ENCODE measurements at regions not wholly inside any gene's neighbourhood (a gene's known extent, or its start where the extent isn't known, plus 50 kb on each side); places are given as distances from the start of the nearest gene placed in this dataset.

DNA sequence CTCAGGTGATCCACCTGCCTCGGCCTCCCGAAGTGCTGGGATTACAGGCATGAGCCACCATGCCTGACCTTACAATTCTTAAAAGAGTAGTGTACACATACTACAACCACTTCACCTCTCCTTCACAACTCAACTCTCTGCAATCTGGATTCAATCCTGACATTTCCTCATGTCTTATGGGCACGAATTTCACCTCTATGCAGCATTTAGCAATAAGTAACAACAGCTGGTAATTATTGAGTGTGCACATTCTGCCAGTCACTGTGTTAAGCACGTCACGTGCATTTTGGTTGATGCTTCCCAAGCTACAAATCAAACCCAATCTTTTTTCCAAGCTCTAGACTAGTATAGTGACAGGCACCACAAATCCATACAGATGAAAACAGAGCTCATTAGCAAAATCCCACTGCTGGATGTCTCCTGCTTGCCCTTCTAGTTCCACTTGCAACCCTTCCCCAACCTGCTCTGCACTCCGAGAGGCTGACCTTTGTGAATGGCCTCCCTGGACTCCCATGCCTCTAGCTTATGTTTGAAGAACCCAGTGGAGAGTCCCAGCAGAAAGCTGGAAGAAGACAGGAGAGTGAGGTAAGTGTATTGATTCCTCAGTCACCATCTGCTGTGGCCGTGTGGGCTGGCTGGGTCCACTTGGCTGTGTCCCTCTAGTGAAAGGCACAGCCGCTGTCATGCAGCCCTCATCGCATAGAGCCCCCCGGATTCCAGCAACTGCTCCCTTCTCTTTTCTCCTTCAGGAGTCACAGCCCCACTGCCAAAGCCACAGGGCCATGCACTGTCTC, 176.5 kb downstream of the MEX3B start:
- DNase-seq (ENCODE audit: low read depth): no peak

DNA sequence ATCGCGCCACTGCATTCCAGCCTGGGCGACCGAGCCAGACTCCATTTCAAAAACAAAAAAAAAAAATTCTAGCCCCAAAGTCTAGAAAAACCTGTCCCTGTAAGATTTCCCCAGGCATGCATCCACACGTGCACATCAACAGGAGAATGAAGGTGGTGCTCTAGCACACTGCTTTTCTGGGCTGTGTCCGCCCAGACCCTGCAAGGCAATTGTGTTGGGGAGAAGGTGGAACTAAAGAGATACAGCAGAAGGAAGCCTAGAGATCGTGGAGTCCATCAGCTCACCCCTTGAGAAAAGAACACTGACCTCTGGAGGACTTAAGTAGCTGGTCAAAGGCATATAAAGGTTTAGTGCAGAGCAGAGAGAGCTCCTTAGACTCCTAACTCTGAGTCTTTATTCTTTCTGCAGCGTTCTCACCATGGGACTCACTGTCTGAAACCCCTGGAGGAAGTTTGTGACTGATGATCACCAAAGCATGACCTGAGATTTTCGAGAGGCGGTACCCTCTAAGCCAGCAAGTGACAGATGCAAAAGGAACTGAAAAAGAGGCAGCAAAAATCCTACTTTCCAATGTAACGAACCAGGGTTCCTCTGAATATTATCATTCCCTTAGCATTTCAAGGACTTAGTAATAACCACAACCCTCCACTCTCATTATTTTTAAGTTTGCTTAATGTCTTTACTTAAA, 179.8 kb downstream of the MEX3B start:
- DNase-seq (ENCODE audit: low read depth): no peak

DNA sequence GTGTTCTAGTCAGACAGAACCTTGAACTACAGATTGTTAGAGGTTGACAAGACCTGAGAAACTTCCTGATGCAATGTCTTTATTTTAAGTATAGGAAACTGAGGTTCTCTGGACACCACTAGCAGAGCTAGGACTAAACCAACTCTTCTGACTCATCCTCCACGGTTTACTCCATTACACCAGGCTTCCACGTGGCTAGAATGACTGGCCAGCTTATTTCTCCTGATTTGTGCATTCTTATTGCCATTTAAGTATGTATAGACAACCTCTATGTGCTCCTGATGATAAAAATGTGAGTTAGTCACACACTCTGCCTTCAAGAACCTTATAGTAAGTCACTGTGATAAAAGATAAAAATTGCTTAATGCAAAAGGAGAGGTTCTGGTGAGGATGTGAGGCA, 182.7 kb downstream of the MEX3B start:
- no peak for DNase-seq (ENCODE audit: low read depth)

DNA sequence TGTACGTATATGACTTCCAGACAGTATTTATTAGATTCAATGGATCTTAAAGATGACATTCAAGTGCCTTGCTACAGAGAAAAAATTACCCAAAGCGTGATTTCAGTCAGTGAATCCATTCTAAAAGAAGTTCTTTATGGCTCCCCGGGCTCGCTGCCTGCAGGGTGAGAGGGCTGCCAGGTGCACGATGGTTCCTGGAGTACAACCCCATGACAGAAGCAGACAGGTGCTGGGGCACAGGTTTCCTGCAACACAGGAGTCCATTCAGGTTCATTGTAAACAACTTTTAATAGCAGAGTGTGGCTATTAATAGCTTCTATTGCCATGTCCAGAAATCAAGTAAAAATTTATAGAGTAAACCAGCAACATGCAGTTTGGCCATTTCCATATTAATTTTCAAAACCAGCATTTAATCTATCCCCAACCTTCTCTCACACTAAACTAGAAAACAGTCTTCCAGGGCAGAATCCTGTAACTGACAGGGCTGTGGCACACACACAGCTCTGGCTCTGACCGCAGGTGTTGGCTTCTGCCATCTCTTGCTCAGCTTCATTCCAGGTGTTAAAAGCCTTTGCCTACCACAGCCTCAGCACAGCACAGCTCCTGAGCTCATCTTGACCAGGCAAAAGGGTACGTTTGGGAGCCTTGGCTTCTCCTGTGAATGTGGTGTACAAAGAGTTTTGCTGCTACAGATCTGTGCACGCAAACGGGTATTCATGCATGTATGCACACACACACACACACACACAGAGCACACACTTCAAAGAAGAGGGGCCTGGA, 185.9 kb downstream of the MEX3B start:
- no peak for DNase-seq (ENCODE audit: low read depth)

DNA sequence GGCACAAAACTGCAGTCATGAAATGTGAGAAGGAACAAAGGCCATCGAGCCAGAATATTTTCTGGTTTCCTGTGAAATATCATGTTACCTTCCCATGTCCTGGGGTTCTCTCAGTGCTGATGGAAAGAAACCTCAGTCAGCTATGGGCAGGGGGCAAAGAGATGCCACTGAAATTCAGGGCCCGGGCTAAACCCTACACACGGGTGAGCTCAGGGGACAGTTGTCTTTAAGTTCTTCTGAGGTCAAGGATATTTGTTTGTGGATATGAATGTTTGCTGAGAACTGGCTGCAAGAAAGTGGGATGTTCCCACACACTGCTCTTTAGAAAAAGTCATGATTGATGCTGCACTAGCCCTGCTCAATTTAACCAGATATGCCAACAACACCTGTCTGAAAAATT, 187.2 kb downstream of the MEX3B start:
- DNase-seq (ENCODE audit: low read depth): no peak

DNA sequence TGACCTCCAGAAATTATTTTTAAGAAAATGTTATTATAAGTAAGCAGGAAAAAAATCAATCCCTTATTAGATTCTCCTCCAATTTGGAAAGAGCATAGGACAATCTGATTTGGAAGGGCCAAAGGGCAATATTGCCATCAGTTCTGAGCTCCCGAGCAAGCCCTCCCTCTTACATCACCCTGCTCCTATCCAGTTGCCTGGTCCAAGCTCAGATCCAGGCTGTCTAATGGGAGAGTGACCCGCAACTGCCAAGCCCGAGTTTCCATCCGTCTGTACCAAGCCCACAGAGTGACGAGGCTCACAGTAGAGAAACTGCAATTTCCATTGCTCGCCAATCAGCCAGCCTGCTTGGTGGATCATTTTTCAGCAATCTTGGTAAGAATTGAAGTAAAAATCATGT, 187.7 kb downstream of the MEX3B start:
- DNase-seq (ENCODE audit: low read depth): no peak

DNA sequence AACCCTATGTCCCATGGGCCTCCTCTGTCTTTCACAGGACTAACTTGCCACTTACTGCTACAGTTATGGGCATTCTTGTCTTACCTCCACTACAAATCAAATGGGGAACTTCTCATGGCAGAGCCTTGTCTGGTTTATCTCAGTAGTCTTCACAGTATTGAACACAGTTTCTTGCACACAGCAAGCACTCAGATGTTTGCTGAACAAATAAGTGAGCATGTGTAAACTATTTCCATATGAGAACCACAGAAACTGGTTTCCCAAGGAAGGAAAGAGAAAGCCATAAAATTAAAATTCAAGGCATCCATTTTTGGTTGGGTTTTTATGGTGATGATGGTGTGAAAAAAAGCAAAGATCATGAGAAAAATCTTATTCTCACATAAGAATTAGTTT, 189.2 kb downstream of the MEX3B start:
- DNase-seq (ENCODE audit: low read depth): no peak

DNA sequence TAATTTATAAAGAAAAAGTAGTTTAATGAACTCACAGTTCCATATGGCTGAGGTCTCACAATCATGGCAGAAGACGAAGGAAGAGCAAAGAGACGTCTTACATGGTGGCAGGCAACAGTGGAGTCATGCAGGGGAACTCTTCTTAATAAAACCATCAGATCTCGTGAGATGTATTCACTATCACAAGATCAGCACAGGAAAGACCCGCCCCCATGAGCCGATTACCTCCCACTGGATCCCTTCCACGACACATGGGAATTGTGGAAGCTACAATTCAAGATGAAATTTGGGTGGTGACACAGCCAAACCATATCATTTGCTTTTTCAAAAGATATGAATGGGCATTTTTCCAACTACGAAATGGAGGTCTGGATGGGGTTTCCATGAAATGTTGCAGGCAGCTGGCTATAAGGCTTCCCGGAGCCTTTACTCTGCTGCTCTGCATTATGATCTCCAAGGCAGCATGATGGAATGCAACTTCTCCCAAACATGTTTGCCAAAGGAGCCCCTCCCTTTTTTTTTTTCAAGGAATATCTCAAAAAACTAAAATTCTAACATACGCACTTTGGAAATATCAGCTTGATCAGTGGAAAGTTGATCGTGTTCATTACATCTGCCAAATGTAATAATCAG, 189.7 kb downstream of the MEX3B start:
- no peak for DNase-seq (ENCODE audit: low read depth)

DNA sequence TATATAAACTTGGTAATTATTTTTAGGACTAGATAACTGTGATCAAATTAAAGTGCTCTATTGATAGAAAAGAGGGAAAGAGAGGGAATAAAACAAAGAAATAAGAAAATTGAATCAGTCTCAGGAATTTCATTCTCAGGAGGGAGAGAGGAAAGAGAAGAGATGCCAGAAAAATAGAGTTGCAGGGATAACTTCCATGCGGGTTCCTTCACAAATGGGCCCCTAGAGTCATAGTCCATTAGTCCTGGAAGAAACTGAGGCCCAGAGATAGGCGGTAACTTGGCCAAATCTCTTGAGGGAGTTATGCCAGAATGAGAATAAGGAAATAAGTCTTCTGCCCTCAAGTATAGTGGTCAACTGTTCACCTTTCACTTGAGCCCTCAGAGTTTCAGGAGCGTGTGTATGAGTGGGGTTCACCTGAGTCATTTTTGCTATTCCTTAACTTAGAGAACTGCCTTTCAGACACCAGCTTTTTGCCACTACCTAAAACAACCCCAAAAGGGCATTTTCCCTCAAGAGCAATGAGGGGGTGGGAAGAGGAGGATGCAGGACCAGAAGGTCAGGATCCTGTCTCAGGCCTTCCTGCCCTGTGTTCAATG, 192.6 kb downstream of the MEX3B start:
- no peak for DNase-seq (ENCODE audit: low read depth)

DNA sequence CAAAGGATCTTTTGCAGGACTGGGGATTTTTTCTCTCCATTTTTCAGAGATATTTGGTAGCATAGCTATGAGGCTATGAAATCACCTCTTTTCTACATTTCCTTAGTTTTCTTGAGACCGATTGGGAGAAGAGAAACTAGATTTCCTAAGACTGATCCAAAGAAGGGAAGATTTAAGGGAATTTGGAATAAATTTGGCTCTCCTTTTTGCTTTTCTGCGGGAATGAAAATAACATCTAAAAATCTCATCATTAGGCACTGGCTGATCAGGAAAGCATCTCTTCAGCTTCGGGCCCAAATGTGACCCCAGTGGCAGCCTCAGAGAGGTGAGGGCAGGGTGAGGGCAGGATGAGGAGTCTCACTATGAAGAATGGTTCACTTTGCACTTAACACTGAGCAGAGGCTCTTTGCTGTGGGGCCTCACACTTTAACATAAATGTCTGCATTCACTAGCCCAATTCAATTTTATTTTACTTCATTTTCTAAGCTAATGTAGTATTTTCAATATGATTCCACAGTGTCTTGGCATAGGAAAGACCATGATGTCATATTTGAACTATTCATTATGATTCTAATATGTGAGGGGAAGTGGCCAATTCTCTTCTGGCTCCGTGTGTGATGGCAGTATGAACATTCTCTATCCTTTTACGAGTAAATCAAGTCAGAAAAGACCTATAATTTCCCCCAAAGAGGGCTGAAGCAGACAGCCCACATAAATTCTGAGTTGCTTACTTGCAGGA, 193.2 kb downstream of the MEX3B start:
- peak; percentile 85 for DNase-seq (ENCODE audit: low read depth)

DNA sequence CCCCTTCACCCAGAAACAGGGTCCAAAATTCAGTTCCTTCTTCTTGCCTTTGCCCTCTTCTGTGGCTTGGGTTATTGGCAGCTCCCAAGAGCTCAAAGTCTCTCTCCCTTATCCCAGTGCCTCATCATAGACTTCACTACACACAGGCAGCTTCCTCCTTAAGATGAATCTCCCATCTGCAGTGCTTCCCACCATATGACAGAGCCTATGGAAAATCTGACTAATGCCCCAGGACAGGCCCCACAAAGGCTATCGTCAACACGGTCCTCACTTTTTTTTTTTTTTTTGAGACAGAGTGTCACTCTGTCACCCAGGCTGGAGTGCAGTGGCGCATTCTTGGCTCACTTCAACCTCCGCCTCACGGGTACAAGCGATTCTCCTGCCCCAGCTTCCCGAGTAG, 194.1 kb downstream of the MEX3B start:
- DNase-seq (ENCODE audit: low read depth): no peak

DNA sequence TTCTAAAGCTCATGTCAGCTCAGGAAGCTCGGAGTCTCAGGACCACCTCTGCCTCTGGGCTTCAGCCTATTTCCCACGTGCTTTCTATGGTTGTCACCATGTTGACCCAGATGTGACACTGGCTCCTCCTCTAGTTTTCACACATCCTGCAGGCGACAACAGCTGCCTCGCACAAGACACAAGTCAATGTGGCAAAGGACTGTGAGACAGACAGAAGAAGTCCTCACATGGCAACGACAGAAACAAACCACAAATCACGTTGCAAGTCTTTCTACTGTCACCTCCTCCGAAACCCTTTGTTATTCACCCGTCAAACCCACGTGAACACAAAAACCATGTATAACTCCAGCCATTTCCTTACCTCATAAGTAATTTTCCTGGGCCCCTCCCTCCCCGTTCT, 194.5 kb downstream of the MEX3B start:
- no peak for DNase-seq (ENCODE audit: low read depth)

DNA sequence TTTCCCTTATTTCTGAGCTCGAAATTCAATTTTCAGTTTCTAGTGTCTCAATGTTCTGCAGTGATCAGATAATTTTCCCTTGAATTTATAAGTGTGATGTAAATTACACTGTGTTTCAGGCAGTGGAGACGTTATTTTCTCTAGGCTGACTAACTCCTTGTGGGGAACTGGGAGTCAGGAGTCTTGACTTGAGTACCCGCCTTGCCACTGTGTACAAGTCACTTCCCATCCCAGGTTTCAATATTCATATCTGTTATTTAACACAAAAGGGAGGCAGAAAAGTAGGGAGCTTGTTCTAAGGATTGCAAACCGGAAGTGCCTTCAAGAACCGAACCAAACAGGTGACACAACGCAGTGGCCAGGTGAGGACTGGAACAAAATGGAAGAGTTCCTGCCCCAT, 196.5 kb downstream of the MEX3B start:
- no peak for DNase-seq (ENCODE audit: low read depth)

DNA sequence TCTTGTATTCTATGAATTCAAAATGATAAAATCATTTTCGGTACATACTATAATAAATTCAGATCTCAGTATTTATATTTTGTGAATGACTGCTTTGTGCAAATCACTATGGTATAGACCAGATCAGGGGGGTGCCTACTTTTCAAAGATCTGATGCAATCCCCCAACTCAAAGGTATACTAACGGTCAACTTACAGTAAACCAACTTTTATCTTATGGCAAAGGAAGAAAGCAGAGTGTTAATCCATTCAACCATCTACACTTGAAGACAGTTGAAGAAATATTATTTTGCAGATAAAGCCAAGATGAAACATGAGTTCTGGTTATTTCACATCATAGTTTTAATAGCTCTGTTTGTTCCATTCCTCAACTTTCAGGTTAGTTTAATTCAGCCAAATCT, 197.1 kb downstream of the MEX3B start:
- DNase-seq (ENCODE audit: low read depth): no peak

DNA sequence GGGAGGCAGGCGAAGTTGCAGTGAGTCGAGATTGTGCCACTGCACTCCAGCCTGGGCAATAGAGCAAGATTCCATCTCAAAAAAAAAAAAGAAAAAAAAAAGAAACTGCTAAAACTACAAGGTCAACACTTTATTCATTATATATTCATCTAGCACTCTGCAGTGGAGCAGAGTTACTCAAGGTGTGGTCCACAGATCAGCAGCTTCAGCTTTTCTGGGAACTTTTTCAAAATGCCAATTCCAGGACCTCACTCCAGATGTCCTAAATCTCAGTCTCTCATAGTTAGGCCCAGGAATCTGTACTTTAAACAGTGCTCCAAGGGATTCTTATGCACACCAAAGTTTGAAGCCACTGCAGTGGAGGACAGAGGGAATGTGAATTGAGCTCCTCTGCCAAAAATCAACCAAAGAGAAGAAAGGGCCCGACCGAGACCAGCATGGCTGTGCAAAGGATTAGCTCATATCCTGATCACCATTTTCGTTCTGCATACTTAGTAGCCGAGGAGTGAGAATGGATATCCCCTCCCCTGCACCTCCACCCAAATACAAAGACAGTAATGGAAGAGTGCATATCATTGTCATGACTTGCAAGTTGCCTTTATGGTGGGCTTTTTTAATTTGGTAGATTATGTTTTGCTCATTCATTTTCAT, 201.9 kb downstream of the MEX3B start:
- no peak for DNase-seq (ENCODE audit: low read depth)

DNA sequence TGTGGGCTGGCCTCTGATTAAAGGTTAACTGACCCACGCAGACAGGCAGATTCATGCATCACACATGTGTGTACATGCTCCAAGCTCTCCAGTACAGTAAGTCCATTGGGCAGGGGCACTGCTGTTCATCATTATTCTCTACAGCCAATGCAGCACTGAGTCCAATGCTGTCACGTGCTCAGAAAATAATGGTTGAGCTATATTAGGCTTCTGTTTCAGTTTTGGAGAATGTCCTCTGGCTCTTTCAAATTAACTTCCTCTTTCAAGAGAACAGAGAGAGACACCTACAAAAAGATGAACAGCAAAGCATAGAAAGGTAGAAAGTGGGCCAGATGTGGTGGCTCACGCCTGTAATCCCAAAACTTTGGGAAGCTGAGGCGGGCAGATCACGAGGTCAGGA, 202.6 kb downstream of the MEX3B start:
- no peak for DNase-seq (ENCODE audit: low read depth)

DNA sequence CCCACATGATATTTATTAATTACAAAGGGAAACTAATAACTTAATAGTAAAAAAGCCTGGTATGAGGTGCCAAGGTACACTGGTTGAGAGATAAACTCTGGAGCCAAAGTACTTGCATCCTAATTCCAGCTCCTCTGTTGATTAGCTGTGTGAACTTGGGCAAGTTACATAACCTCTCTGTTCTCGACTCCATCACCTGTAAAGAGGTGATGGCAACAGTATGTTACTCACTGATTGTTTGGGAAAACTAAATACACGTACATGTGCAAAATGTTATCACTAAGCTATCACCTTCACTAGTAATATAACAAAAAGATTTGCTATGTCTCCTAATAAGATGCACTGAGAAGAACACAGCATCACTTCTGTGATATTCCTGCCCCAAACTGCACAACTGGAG, 206.4 kb downstream of the MEX3B start:
- DNase-seq (ENCODE audit: low read depth): no peak

DNA sequence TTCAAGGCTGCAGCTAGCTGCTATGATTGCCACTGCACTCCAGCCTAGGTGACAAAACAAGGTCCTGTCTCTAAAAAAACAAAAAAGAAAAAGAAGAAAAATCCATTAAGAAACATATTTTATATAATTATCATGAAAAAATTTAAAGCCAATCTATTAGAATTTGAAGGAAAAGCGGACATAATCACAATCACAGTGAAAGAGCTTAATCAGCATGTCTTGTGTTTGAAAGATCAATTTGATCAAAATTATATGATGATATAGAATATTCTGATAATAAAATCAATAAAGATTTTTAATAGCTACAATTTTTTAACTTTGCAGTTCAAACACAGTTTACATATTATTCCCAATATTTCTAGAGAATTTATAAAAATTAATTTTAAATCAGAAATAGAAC, 210.1 kb downstream of the MEX3B start:
- no peak for DNase-seq (ENCODE audit: low read depth)

DNA sequence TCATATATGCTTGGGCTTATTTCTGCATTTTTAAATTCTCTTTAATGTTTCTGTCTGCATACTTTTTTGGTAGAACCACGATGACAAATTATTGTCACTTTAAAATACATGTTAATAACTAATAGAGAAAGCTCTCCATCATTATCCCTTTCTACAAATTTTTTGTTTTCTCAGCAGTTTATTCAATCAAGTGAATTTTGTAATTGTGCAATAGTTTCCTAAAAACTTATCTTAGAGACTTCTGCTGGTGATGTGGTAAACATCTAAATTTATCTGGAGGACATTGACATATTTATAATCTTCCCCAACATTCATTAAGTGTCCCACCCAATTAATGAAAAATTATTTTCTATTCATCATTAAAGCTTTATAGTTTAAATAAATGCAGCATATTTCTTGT, 215.3 kb downstream of the MEX3B start:
- DNase-seq (ENCODE audit: low read depth): no peak

DNA sequence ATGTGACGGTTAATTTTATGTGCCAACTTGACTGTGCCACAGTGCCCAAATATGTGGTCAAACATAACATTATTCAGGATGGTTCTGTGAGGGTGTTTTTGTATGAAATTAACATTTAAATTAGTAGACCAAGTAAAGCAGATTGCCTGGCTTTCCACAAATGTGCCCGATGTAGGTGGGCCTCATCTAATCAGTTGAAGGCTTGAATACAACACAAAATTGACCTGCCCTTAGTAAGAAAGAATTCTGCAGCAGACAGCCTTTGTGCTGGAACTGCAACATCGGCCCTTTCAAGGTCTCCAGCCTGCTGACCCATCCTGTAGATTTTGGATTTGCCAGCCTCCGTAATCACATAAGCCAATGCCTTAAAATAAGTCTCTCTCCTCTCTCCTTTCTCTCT, 215.9 kb downstream of the MEX3B start:
- DNase-seq (ENCODE audit: low read depth): no peak

DNA sequence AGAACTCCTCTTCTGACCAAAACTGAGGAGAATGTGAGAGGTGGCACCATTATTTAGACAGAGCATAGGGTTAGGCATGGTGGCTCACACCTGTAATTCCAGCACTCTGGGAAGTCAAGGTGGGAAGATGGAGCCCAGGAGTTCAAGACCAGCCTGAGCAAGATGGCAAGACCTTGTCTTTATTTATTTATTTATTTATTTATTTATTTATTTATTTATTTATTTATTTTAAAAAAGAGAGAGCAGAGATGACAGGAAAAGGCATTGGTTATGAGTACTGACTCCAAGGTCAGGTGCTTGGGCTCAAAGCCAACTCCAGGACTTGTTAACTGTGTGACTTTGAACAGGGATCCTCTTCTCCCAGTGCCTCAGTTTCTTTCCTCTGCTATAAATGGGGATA, 217.7 kb downstream of the MEX3B start:
- no peak for DNase-seq (ENCODE audit: low read depth)
